Caco-2 (cell line): ENCODE measurements at regions not wholly inside any gene's neighbourhood (a gene's known extent, or its start where the extent isn't known, plus 50 kb on each side); places are given as distances from the start of the nearest gene placed in this dataset.
A peak's percentile ranks its signal among the peaks of the same experiment; 100 is the strongest.

ENCODE experiments used
- BruUV-seq: library from RNA; stranded (reverse); fragments of 400-500 nt; replicated peaks from 2 replicates; lab custom pipeline; 2021; lab: Mats Ljungman, UMichigan
- CTCF ChIA-PET: fragments of 300-600 bp; sonication (Branson Sonifier 250); formaldehyde crosslinking; loops from one replicate; lab custom pipeline; 2022; ENCODE audit warnings: antibody characterized with exemption; lab: Charles Lee
- POLR2A ChIA-PET: fragments of 300-600 bp; sonication (Branson Sonifier 250); formaldehyde crosslinking; loops from one replicate; lab custom pipeline; 2022; ENCODE audit warnings: antibody characterized with exemption; lab: Charles Lee
- DNase-seq, 2 experiments: peaks; one replicate each; pipeline versions ENCODE4 v3.0.0 to v3.0.0-alpha.2; 2020 to 2022
- H3K27me3 ChIP-seq: replicated peaks from 2 replicates; pipeline ENCODE4 v1.6.0; 2011; ENCODE audit warnings: low read length; ENCODE audit not compliant: control insufficient read depth, insufficient read depth
- H3K36me3 ChIP-seq: 2 replicates; pipeline ENCODE4 v1.5.1; 2011; ENCODE audit warnings: low read length; ENCODE audit not compliant: control insufficient read depth, insufficient read depth
- H3K4me1 ChIP-seq: fragments of 250-450 bp; sonication (Bioruptor Pico); 2 replicates; pipeline ENCODE4 v1.5.1; 2020; ENCODE audit warnings: mild to moderate bottlenecking
- H3K4me3 ChIP-seq: 2 replicates; pipeline ENCODE4 v1.5.1; 2011; ENCODE audit warnings: low read depth, mild to moderate bottlenecking, control low read depth, low read length
- H3K9me3 ChIP-seq: fragments of 250-450 bp; sonication (Bioruptor Pico); 2 replicates; pipeline ENCODE4 v1.5.1; 2020; ENCODE audit warnings: mild to moderate bottlenecking, moderate library complexity
- H3K27ac Mint-ChIP-seq: one replicate; pipeline ENCODE4 v1.8.0; 2022; ENCODE audit warnings: mixed read lengths; ENCODE audit not compliant: unreplicated experiment
- H3K27me3 Mint-ChIP-seq: one replicate; pipeline ENCODE4 v1.8.0; 2022; ENCODE audit warnings: mixed read lengths; ENCODE audit not compliant: insufficient read depth, unreplicated experiment
- H3K36me3 Mint-ChIP-seq: one replicate; pipeline ENCODE4 v1.8.0; 2022; ENCODE audit warnings: mild to moderate bottlenecking, mixed read lengths; ENCODE audit not compliant: insufficient read depth, unreplicated experiment
- H3K4me1 Mint-ChIP-seq: one replicate; pipeline ENCODE4 v1.8.0; 2022; ENCODE audit warnings: low read depth, mixed read lengths; ENCODE audit not compliant: unreplicated experiment
- H3K4me3 Mint-ChIP-seq: one replicate; pipeline ENCODE4 v1.8.0; 2022; ENCODE audit warnings: mild to moderate bottlenecking, moderate library complexity, mixed read lengths; ENCODE audit not compliant: unreplicated experiment
- H3K9me3 Mint-ChIP-seq: one replicate; pipeline ENCODE4 v1.8.0; 2022; ENCODE audit warnings: mixed read lengths; ENCODE audit not compliant: unreplicated experiment
- CTCF ChIP-seq, 2 experiments: fragments of 200-600 bp in 1 of 2; IDR thresholded peaks; 1 replicate in 1 of 2; 2 replicates in 1 of 2; pipeline versions ENCODE4 v1.5.1 to v1.8.0; 2011 to 2022; ENCODE audit warnings: antibody characterized with exemption in 1 of 2, control low read depth in 1 of 2, inconsistent platforms in 1 of 2, low read depth in 1 of 2, low read length in 1 of 2, mild to moderate bottlenecking in 1 of 2, moderate library complexity in 1 of 2; ENCODE audit not compliant: insufficient read depth in 1 of 2, severe bottlenecking in 1 of 2, unreplicated experiment in 1 of 2
- intact Hi-C: fragments of 100-400 bp; cut with micrococcal nuclease; formaldehyde crosslinking; loops from one replicate; pipeline ENCODE4 v1.10.0; 2022; ENCODE audit not compliant: unreplicated experiment

GRCh38 chr1:31507676-31508530 lies 68.4 kb upstream of the TINAGL1 start:
- peak overlapping the region; percentile 81 for H3K27ac Mint-ChIP-seq
- no peak overlapping the region for H3K4me3 Mint-ChIP-seq
- no peaks in the 10 kb centered on the region for H3K9me3 Mint-ChIP-seq
- Histone ChIP-seq H3K4me3 (no peak overlapping the region), H3K36me3 (no peaks in the 10 kb centered on the region), H3K4me1 (peaks cover 50% of the 10 kb centered on the region), H3K9me3 (no peaks in the 10 kb centered on the region; the same call in 1 of the 2 replicates), H3K27me3 (no peaks in the 10 kb centered on the region)
- peaks cover 6% of the 10 kb centered on the region for H3K36me3 Mint-ChIP-seq
- intact Hi-C loops, result loop anchor here (2.0 kb wide), 1 partner anchor 41 kb away; no protein-coding TSS in a partner anchor
- DNase-seq, result peak; percentile 22 to 46
- TF ChIP-seq CTCF (IDR thresholded peaks at IDR 0.05; ENCODE audit: insufficient read depth in 1 of 2, low read depth in 1 of 2, low read length in 1 of 2, severe bottlenecking in 1 of 2, unreplicated experiment in 1 of 2), result no peak
- POLR2A ChIA-PET, result no interaction called here
- H3K27me3 Mint-ChIP-seq, result no peaks in the 10 kb centered on the region
- H3K4me1 Mint-ChIP-seq, result peaks cover 45% of the 10 kb centered on the region
- CTCF ChIA-PET, result interaction anchor here (1.1 kb wide), 1 partner anchor 41 kb away, joined by 8 read pairs; no protein-coding TSS in a partner anchor
- BruUV-seq, result no TSS peak

GRCh38 chr1:31509124-31510072 lies 66.9 kb upstream of the TINAGL1 start:
- peak overlapping the region; percentile 11 for H3K4me3 Mint-ChIP-seq
- peaks cover 6% of the 10 kb centered on the region for H3K36me3 Mint-ChIP-seq
- no peak overlapping the region for H3K4me3 ChIP-seq
- H3K27ac Mint-ChIP-seq, result peak overlapping the region; percentile 81
- no peak for TF ChIP-seq CTCF (IDR thresholded peaks at IDR 0.05; ENCODE audit: insufficient read depth in 1 of 2, low read depth in 1 of 2, low read length in 1 of 2, severe bottlenecking in 1 of 2, unreplicated experiment in 1 of 2)
- no peaks in the 10 kb centered on the region for H3K27me3 ChIP-seq
- BruUV-seq, result no TSS peak
- POLR2A ChIA-PET, result interaction anchor here (0.9 kb wide), 1 partner anchor 40 kb away, joined by 3 read pairs; no protein-coding TSS in a partner anchor
- DNase-seq, result peak; percentile 76 to 84
- intact Hi-C loops, result loop anchor here (2.0 kb wide), 1 partner anchor 39 kb away; no protein-coding TSS in a partner anchor
- H3K9me3 Mint-ChIP-seq, result no peaks in the 10 kb centered on the region
- H3K36me3 ChIP-seq, result no peaks in the 10 kb centered on the region
- H3K4me1 Mint-ChIP-seq, result peaks cover 45% of the 10 kb centered on the region
- H3K27me3 Mint-ChIP-seq, result no peaks in the 10 kb centered on the region
- no peaks in the 10 kb centered on the region; the same call in 1 of the 2 replicates for H3K9me3 ChIP-seq
- H3K4me1 ChIP-seq, result peaks cover 50% of the 10 kb centered on the region
- CTCF ChIA-PET, result interaction anchor here (0.9 to 1.2 kb wide), 2 partner anchors 40 to 88 kb away, joined by 3 to 5 read pairs; no protein-coding TSS in a partner anchor

- Histone ChIP-seq H3K4me3 (no peak overlapping the region), H3K9me3 (no peaks in the 10 kb centered on the region; the same call in 1 of the 2 replicates), H3K27me3 (no peaks in the 10 kb centered on the region), H3K36me3 (no peaks in the 10 kb centered on the region), H3K4me1 (peaks cover 50% of the 10 kb centered on the region)
- CTCF ChIA-PET, result no interaction called here
- Mint-ChIP-seq H3K36me3 (peaks cover 6% of the 10 kb centered on the region), H3K4me3 (no peak overlapping the region), H3K27ac (peak overlapping the region; percentile 94), H3K4me1 (peaks cover 45% of the 10 kb centered on the region), H3K9me3 (no peaks in the 10 kb centered on the region), H3K27me3 (no peaks in the 10 kb centered on the region)
- no peak for DNase-seq
- no TSS peak for BruUV-seq
- no peak for TF ChIP-seq CTCF (IDR thresholded peaks at IDR 0.05; ENCODE audit: insufficient read depth in 1 of 2, low read depth in 1 of 2, low read length in 1 of 2, severe bottlenecking in 1 of 2, unreplicated experiment in 1 of 2)
- intact Hi-C loops, result no loop called here
- POLR2A ChIA-PET, result interaction anchor here (0.6 to 0.8 kb wide), 2 partner anchors 503 to 884 kb away, joined by 3 to 6 read pairs; partner anchors contain the start of gene KHDRBS1
Measured at GRCh38 chr1:31510304-31510703, 66.0 kb upstream of the TINAGL1 start.
